MM.1S (cell line): ENCODE measurements at regions not wholly inside any gene's neighbourhood (a gene's known extent, or its start where the extent isn't known, plus 50 kb on each side); places are given as distances from the start of the nearest gene placed in this dataset.

ENCODE experiments used
- DNase-seq: peaks from one replicate; pipeline ENCODE4 v3.0.0-alpha.2; 2015
- H2AFZ ChIP-seq: fragments of 300-600 bp; sonication (generic); 2 replicates; pipeline ENCODE4 v1.6.0; 2016; ENCODE audit warnings: antibody characterized with exemption, low read length
- H3F3A ChIP-seq: fragments of 300-600 bp; sonication (generic); 2 replicates; pipeline ENCODE4 v1.6.1; 2016; ENCODE audit warnings: mild to moderate bottlenecking, antibody characterized with exemption, low read length, moderate library complexity, mixed read lengths; ENCODE audit not compliant: insufficient read depth
- H3K27ac ChIP-seq: fragments of 300-600 bp; sonication (generic); 2 replicates; pipeline ENCODE4 v1.5.1; 2016; ENCODE audit warnings: mild to moderate bottlenecking, low read length
- H3K27me3 ChIP-seq: fragments of 300-600 bp; sonication (generic); replicated peaks from 2 replicates; pipeline ENCODE4 v1.6.0; 2016; ENCODE audit warnings: low read length; ENCODE audit not compliant: insufficient read depth
- H3K36me3 ChIP-seq: fragments of 300-600 bp; sonication (generic); replicated peaks from 2 replicates; pipeline ENCODE4 v1.6.1; 2016; ENCODE audit warnings: mild to moderate bottlenecking, low read length, mixed read lengths; ENCODE audit not compliant: insufficient read depth
- H3K4me1 ChIP-seq: fragments of 300-600 bp; sonication (generic); 2 replicates; pipeline ENCODE4 v1.6.1; 2016; ENCODE audit warnings: low read length, mixed read lengths
- H3K4me2 ChIP-seq: fragments of 300-600 bp; sonication (generic); 2 replicates; pipeline ENCODE4 v1.6.0; 2016; ENCODE audit warnings: low read depth, low read length
- H3K4me3 ChIP-seq: fragments of 300-600 bp; sonication (generic); 2 replicates; pipeline ENCODE4 v1.5.1; 2016; ENCODE audit warnings: low read length, mixed read lengths
- H3K79me2 ChIP-seq: fragments of 300-600 bp; sonication (generic); 2 replicates; pipeline ENCODE4 v1.6.1; 2016; ENCODE audit warnings: mixed run types, low read length, mixed read lengths
- H3K9ac ChIP-seq: fragments of 300-600 bp; sonication (generic); 2 replicates; pipeline ENCODE4 v1.6.1; 2016; ENCODE audit warnings: low read length, mixed read lengths
- H3K9me2 ChIP-seq: fragments of 300-600 bp; sonication (generic); replicated peaks from 2 replicates; pipeline ENCODE4 v1.6.1; 2016; ENCODE audit warnings: mild to moderate bottlenecking, low read length, mixed read lengths; ENCODE audit not compliant: insufficient read depth
- H3K9me3 ChIP-seq: fragments of 300-600 bp; sonication (generic); replicated peaks from 2 replicates; pipeline ENCODE4 v1.6.1; 2016; ENCODE audit warnings: mild to moderate bottlenecking, low read length, mixed read lengths; ENCODE audit not compliant: insufficient read depth
- H4K20me1 ChIP-seq: fragments of 300-600 bp; sonication (generic); 2 replicates; pipeline ENCODE4 v1.6.1; 2016; ENCODE audit warnings: mild to moderate bottlenecking, low read length, moderate library complexity, mixed read lengths; ENCODE audit not compliant: insufficient read depth
- EZH2 ChIP-seq: fragments of 300-600 bp; sonication (generic); optimal IDR thresholded peaks from 2 replicates; pipeline ENCODE3; 2017; ENCODE audit warnings: low read depth, mild to moderate bottlenecking, antibody characterized with exemption, low read length, mixed read lengths
- EZH2phosphoT487 ChIP-seq: fragments of 300-600 bp; sonication (generic); IDR thresholded peaks from 2 replicates; pipeline ENCODE4 v1.6.1; 2018; ENCODE audit warnings: antibody characterized with exemption, low read length
- TF ChIP-seq, protein P1 (sequence below): fragments of 300-600 bp; sonication (generic); IDR thresholded peaks from 2 replicates; pipeline ENCODE4 v1.5.1; 2016; ENCODE audit warnings: antibody characterized with exemption, low read length, mixed read lengths

DNA sequence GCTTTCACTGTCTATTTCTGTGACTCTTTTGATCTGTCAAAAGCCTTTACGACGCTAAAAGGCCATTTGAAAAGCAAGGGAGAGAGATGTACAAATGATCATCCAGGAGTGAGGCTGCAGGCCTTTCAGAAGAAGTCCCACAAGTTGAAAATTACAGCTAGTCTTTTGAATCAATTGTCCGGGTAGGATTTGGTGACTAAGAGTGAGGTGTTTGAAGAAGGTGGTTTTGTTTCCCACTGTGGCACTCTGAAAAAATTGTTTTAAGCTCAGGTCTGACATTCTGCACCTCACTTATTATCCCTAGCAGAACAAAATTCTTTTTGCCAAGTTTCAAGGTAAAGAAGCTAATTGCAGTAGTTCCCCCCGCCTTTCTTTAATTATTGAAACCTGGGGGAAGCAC lies 50.8 kb upstream of the TMEM108 start:
- no peak overlapping the region for H3K27ac ChIP-seq
- H3F3A ChIP-seq: no peaks in the 10 kb centered on the region
- no peak for DNase-seq
- no peaks in the 10 kb centered on the region for H3K9me3 ChIP-seq
- no peak for TF ChIP-seq EZH2phosphoT487
- TF ChIP-seq, protein P1, sequence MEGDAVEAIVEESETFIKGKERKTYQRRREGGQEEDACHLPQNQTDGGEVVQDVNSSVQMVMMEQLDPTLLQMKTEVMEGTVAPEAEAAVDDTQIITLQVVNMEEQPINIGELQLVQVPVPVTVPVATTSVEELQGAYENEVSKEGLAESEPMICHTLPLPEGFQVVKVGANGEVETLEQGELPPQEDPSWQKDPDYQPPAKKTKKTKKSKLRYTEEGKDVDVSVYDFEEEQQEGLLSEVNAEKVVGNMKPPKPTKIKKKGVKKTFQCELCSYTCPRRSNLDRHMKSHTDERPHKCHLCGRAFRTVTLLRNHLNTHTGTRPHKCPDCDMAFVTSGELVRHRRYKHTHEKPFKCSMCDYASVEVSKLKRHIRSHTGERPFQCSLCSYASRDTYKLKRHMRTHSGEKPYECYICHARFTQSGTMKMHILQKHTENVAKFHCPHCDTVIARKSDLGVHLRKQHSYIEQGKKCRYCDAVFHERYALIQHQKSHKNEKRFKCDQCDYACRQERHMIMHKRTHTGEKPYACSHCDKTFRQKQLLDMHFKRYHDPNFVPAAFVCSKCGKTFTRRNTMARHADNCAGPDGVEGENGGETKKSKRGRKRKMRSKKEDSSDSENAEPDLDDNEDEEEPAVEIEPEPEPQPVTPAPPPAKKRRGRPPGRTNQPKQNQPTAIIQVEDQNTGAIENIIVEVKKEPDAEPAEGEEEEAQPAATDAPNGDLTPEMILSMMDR: no peak
- TF ChIP-seq EZH2: no peak
- no peaks in the 10 kb centered on the region for H3K9me2 ChIP-seq
- H2AFZ ChIP-seq: no peak overlapping the region
- no peak overlapping the region for H3K4me3 ChIP-seq
- no peaks in the 10 kb centered on the region for H3K27me3 ChIP-seq
- H3K4me1 ChIP-seq: no peaks in the 10 kb centered on the region
- no peaks in the 10 kb centered on the region for H3K79me2 ChIP-seq
- H4K20me1 ChIP-seq: no peaks in the 10 kb centered on the region
- no peak overlapping the region for H3K9ac ChIP-seq
- no peaks in the 10 kb centered on the region for H3K36me3 ChIP-seq
- no peak overlapping the region for H3K4me2 ChIP-seq

DNA sequence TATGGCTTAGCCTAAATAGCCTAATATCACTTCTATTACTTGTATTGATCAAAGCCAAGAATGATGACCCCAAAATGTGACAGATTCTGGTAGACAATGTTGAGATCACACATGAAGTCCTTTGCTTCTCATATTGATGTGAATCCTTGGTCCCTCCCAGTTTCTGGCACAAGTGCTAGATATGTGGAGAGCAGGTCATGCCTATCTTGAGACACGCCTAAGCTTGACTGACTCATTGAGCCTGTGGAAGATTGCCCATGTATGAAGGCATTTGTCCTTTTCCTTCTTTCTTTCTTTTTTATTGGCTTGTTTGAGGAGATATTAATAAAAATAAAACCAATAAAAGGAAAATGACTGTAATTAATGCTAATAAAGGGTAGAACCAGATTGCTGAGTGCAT lies 54.0 kb upstream of the TMEM108 start:
- Histone ChIP-seq H3K4me1 (no peaks in the 10 kb centered on the region), H4K20me1 (no peaks in the 10 kb centered on the region), H3F3A (no peaks in the 10 kb centered on the region), H3K27ac (no peak overlapping the region), H3K4me2 (no peak overlapping the region), H3K9me3 (no peaks in the 10 kb centered on the region), H3K36me3 (no peaks in the 10 kb centered on the region), H3K27me3 (no peaks in the 10 kb centered on the region), H2AFZ (no peak overlapping the region), H3K79me2 (no peaks in the 10 kb centered on the region), H3K4me3 (no peak overlapping the region), H3K9me2 (no peaks in the 10 kb centered on the region), H3K9ac (no peak overlapping the region)
- TF ChIP-seq EZH2 (no peak), EZH2phosphoT487 (no peak)
- TF ChIP-seq, protein P1: no peak
- DNase-seq: no peak

DNA sequence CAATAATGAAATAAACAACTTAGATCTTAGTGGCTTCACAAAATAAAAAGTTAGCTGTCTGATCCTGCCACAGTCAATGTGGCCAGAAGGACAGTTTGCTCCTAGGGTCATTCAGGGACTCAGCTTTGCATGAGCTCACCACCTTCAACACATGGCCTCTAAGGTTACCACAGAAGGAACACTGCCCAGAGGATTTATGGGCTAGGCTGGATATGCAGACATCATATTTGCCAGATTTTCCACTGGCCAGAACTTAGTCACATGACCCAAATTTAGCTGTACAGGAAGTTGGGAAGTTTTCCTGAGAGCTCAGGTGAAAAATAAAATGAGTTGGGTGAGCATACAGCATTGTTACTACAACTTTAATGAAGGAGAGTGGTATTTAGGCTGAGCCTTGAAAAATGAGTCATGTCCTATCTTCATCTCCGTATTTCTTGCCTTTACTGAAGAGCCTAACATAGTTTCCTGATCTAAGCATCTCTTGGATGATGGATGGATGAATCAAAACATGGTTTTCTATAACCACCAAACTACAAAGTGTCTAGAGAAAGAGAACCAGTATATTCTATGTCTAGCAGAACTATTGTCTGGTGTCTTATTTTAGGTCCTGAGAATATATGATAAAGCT lies 54.9 kb upstream of the TMEM108 start:
- no peak for DNase-seq
- Histone ChIP-seq H3F3A (no peaks in the 10 kb centered on the region), H3K27me3 (no peaks in the 10 kb centered on the region), H3K4me2 (no peak overlapping the region), H3K9ac (no peak overlapping the region), H2AFZ (no peak overlapping the region), H3K27ac (no peak overlapping the region), H3K4me3 (no peak overlapping the region), H3K4me1 (no peaks in the 10 kb centered on the region), H3K9me3 (no peaks in the 10 kb centered on the region), H3K36me3 (no peaks in the 10 kb centered on the region), H3K79me2 (no peaks in the 10 kb centered on the region), H3K9me2 (no peaks in the 10 kb centered on the region), H4K20me1 (no peaks in the 10 kb centered on the region)
- TF ChIP-seq EZH2 (no peak), EZH2phosphoT487 (no peak)
- TF ChIP-seq, protein P1: no peak
